K562 (cell line): ENCODE measurements at regions not wholly inside any gene's neighbourhood (a gene's known extent, or its start where the extent isn't known, plus 50 kb on each side); places are given as distances from the start of the nearest gene placed in this dataset.

ENCODE experiments used
- FOXM1 ChIP-seq, 2 experiments: fragments of 450-650 bp in 1 of 2; sonication (generic) in 1 of 2; formaldehyde crosslinking in 1 of 2; IDR thresholded peaks; 2 replicates each; pipeline versions ENCODE4 v1.6.1 to v1.9.0; 2017 to 2022; ENCODE audit warnings: low read depth in 2 of 2, mild to moderate bottlenecking in 2 of 2, missing genetic modification reagents in 1 of 2, moderate library complexity in 1 of 2
- TF ChIP-seq, protein P1 (sequence below), 2 experiments: fragments of 450-650 bp; IDR thresholded peaks; 2 replicates each; pipeline ENCODE4 v1.6.1; 2016; ENCODE audit warnings: mild to moderate bottlenecking in 2 of 2, borderline replicate concordance in 1 of 2, low read depth in 1 of 2, moderate library complexity in 1 of 2

DNA sequence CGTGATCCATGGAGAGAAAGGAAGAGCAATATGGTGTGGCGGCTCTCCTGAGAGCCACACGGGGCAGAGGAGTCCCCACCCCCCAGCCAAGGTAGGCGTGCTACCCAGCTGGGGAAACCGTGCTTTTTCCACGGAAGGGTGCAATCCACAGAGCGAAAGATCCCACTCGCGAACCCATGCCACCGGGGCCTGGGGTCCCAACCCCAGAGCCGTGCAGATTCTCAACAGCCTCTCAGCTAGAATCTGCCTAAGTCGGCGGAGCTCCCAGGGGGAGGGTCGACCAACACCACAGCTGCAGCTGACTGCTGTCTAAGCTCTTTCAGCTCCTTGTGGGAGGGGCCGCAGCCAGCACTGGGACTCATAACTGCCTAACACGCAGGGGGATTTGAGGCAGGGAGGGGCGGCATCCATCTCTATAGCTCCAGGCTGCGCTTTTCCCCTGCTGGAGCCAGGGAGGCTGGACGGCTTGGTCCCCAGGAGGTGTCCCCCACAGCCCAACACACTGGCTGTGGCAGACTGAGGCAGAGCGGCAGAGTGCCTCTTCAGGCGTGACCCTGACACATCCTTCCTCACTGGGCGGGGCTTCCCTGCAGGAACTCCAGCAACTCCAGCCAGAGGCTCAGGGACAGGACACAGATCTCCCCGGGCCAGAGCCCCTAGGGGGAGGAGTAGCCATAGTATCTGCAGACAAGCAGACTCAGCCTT, 107.6 kb upstream of the ZBTB20 start (continued):
- TF ChIP-seq, protein P1, sequence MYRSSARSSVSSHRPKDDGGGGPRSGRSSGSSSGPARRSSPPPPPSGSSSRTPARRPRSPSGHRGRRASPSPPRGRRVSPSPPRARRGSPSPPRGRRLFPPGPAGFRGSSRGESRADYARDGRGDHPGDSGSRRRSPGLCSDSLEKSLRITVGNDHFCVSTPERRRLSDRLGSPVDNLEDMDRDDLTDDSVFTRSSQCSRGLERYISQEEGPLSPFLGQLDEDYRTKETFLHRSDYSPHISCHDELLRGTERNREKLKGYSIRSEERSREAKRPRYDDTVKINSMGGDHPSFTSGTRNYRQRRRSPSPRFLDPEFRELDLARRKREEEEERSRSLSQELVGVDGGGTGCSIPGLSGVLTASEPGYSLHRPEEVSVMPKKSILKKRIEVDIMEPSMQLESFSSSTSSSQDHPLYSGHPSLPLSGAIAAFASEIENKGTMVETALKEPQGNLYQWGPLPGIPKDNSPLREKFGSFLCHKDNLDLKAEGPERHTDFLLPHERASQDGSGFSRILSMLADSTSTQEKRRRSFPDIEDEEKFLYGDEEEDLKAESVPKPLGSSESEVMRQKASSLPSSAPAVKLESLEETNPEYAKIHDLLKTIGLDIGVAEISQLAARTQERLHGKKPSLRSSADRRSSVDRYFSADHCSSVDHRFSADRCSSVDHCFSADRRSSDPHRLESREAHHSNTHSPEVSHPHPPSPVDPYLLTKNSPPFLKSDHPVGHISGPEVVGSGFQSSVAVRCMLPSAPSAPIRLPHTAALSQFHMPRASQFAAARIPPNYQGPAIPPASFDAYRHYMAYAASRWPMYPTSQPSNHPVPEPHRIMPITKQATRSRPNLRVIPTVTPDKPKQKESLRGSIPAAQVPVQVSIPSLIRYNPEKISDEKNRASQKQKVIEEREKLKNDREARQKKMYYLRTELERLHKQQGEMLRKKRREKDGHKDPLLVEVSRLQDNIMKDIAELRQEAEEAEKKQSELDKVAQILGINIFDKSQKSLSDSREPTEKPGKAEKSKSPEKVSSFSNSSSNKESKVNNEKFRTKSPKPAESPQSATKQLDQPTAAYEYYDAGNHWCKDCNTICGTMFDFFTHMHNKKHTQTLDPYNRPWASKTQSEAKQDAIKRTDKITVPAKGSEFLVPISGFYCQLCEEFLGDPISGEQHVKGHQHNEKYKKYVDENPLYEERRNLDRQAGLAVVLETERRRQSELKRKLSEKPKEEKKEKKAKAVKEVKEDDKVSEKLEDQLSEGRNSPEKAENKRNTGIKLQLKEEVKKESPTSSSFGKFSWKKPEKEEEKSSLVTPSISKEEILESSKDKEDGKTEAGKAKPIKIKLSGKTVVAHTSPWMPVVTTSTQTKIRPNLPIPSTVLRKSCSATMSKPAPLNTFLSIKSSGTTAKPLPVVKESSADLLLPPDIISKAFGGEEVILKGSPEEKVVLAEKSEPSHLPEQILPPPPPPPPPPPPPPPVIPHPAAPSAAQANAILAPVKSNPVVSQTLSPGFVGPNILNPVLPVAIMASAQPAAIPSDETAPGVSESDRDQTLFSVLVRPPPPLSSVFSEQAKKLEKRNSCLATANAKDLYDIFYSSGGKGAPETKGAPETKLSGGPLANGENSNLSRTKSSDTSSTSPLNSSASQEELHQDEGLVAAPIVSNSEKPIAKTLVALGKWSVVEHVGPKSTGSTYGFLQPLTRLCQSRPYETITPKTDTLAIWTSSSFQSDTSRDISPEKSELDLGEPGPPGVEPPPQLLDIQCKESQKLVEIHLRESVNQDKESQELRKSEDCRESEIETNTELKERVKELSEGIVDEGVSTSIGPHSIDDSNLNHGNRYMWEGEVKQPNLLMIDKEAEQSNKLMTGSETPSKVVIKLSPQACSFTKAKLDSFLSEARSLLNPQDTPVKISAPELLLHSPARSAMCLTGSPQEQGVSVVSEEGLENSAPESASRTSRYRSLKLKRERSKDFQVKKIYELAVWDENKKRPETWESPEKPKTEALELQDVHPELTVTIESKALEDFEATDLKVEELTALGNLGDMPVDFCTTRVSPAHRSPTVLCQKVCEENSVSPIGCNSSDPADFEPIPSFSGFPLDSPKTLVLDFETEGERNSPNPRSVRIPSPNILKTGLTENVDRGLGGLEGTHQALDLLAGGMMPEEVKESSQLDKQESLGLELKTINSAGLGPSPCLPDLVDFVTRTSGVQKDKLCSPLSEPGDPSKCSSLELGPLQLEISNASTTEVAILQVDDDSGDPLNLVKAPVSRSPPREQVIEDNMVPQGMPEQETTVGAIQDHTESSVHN (IDR thresholded peaks at IDR 0.05; ENCODE audit: borderline replicate concordance in 1 of 2, low read depth in 1 of 2), result no peak
- TF ChIP-seq FOXM1 (IDR thresholded peaks at IDR 0.05; ENCODE audit: low read depth) (no peak), FOXM1 (CRISPR knock-in tag; IDR thresholded peaks at IDR 0.05; ENCODE audit: low read depth) (no peak)
